AG09319 (cell line): ENCODE measurements at regions not wholly inside any gene's neighbourhood (a gene's known extent, or its start where the extent isn't known, plus 50 kb on each side); places are given as distances from the start of the nearest gene placed in this dataset.

Experiments used
- DNase-seq: peaks from one replicate; pipeline ENCODE4 v3.0.0-alpha.2; 2010; ENCODE audit warnings: low read depth; ENCODE audit errors: extremely low read depth
- CTCF ChIP-seq: IDR thresholded peaks from 2 replicates; pipeline ENCODE4 v1.5.1; 2011; ENCODE audit warnings: low read depth, mild to moderate bottlenecking, inconsistent platforms, low read length, moderate library complexity

GRCh38 chr13:103272770-103273169 lies 206.6 kb upstream of the SLC10A2 start:
- no peak for DNase-seq
- TF ChIP-seq CTCF, result no peak

GRCh38 chr13:103263448-103263847 lies 197.2 kb upstream of the SLC10A2 start:
- TF ChIP-seq CTCF, result no peak
- DNase-seq, result no peak

GRCh38 chr13:103255587-103256301 lies 189.5 kb upstream of the SLC10A2 start:
- TF ChIP-seq CTCF, result no peak
- no peak for DNase-seq

- no peak for TF ChIP-seq CTCF
- DNase-seq, result no peak
Observed at GRCh38 chr13:103250071-103250470, 183.9 kb upstream of the SLC10A2 start.

GRCh38 chr13:103246581-103247200 lies 180.5 kb upstream of the SLC10A2 start:
- no peak for DNase-seq
- TF ChIP-seq CTCF, result no peak

- TF ChIP-seq CTCF, result no peak
- DNase-seq, result no peak
Observed at GRCh38 chr13:103243495-103243894, 177.3 kb upstream of the SLC10A2 start.

GRCh38 chr13:103238441-103238840 lies 172.2 kb upstream of the SLC10A2 start:
- no peak for DNase-seq
- TF ChIP-seq CTCF, result no peak
